ENCODE measurements at regions not wholly inside any gene's neighbourhood (a gene's known extent, or its start where the extent isn't known, plus 50 kb on each side); places are given as distances from the start of the nearest gene placed in this dataset.

DNA sequence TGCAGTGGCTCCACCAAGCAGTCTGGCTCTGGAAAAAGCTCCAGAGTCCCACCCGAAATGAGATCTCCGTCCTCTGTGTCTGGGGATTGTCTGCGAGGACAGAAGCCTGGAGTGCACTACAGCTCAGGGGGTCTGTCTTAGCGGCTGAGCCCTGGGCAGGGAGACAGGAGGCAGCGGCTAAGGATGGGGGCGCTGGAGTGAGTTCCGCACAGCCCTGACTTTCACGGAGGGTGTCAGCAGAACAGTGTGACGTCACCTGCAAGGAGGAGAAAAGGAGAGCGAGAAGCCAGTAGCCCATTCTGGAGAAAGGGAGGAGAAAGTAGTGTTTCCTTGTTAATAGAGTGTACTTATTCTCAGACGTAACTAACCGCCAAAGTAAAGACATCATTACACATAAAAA is 97.6 kb downstream of the FAM50B start:
- intact Hi-C loops (cut with DNase I; ENCODE audit: low total_unique reads), result no loop called here
- 80 to 90% (median 85%) methylated on average over 12 of the region's 12 CpGs for WGBS, 5 donors
- Histone ChIP-seq H3K27me3 (replicated peaks in 1 of 7) (peaks cover 0 to 32% (median 1%) of the 10 kb centered on the region in 7 donors), H3K27ac (no peak overlapping the region), H3K9me3 (peaks cover 0 to 10% (median 4%) of the 10 kb centered on the region in 8 donors), H3K4me1 (peaks cover 0 to 4% (median 0%) of the 10 kb centered on the region in 6 donors), H3K36me3 (no peaks in the 10 kb centered on the region), H3K4me3 (no peak overlapping the region)
- no peak for DNase-seq
- TF ChIP-seq, protein P1, sequence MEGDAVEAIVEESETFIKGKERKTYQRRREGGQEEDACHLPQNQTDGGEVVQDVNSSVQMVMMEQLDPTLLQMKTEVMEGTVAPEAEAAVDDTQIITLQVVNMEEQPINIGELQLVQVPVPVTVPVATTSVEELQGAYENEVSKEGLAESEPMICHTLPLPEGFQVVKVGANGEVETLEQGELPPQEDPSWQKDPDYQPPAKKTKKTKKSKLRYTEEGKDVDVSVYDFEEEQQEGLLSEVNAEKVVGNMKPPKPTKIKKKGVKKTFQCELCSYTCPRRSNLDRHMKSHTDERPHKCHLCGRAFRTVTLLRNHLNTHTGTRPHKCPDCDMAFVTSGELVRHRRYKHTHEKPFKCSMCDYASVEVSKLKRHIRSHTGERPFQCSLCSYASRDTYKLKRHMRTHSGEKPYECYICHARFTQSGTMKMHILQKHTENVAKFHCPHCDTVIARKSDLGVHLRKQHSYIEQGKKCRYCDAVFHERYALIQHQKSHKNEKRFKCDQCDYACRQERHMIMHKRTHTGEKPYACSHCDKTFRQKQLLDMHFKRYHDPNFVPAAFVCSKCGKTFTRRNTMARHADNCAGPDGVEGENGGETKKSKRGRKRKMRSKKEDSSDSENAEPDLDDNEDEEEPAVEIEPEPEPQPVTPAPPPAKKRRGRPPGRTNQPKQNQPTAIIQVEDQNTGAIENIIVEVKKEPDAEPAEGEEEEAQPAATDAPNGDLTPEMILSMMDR (IDR thresholded peaks at IDR 0.05 in 8 of 11, conservative IDR thresholded peaks at IDR 0.05 in 3 of 11), result no peak
- no peak for TF ChIP-seq POLR2AphosphoS5 (IDR thresholded peaks at IDR 0.05)
- no peak for TF ChIP-seq POLR2A (IDR thresholded peaks at IDR 0.05)

DNA sequence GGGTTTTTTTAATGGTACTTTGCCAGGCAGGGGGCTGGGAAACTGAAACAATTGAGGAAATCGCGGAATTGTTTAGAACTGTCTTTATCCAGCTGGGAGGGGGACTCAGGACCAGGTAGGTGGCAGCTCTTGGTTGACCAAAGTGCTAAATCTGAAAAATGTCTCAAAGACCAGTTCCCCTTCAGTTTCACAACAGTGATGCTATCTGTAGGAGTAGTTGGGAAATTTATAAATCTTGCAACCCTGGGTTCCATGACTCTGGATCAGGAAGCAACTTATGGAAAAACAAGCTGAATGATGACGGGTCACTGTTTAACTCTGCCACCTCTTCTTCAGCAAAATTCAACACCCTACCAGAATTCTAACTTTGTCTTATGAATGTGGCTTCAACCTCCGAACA is 99.7 kb downstream of the FAM50B start:
- Histone ChIP-seq H3K27me3 (replicated peaks in 1 of 7) (peaks cover 0 to 32% (median 0%) of the 10 kb centered on the region in 7 donors), H3K4me3 (no peak overlapping the region), H3K4me1 (no peaks in the 10 kb centered on the region), H3K27ac (no peak overlapping the region), H3K36me3 (no peaks in the 10 kb centered on the region), H3K9me3 (peaks cover 0 to 14% (median 4%) of the 10 kb centered on the region in 8 donors)
- DNase-seq, result no peak
- WGBS, 5 donors, result 87 to 95% (median 90%) methylated on average over 4 of the region's 4 CpGs
- intact Hi-C loops (cut with DNase I; ENCODE audit: low total_unique reads), result no loop called here
- TF ChIP-seq POLR2AphosphoS5 (IDR thresholded peaks at IDR 0.05), result no peak
- TF ChIP-seq, protein P1 (IDR thresholded peaks at IDR 0.05 in 8 of 11, conservative IDR thresholded peaks at IDR 0.05 in 3 of 11), result no peak
- no peak for TF ChIP-seq POLR2A (IDR thresholded peaks at IDR 0.05)

DNA sequence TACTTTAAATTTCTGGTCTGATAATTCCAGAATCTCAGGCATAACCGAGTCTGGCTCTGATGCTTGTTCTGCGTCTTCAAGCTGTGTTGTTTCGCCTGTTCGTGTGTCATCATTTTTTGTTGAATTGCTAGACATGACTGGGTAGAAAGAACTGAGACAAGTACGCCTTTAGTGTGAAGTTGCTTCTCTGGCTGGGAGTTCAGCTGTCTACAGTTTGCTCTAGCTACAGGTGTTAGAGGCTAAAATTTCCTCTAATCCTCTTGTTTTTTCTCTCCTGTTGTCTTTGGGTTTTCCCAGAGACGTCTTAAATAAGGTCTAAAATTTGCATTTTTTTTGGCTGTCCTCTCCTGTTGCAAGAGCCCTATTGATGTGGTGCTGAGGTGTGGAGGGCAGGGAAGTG is 100.3 kb downstream of the FAM50B start:
- intact Hi-C loops (cut with DNase I; ENCODE audit: low total_unique reads), result no loop called here

DNA sequence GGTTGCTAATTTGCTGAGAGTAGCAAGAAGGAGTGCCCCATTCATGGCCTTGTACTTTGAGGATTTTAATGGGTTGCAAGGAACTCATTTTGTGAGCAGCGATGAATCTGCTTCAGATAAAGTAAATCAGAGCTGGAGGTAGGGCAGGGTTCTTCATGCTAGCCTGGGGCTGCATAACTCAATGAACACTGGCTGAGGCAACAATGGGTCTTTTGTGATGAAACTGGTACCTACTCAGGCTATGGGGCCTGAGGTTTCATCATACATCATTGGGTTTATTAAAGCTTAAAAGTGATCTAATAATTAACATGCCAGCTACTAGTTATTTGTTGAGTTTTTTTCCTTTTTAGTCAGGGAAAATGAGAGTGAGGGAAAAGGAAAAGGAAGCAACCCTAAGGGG is 106.9 kb downstream of the FAM50B start:
- H3K27me3 ChIP-seq (replicated peaks in 1 of 7), result peaks cover 0 to 5% (median 0%) of the 10 kb centered on the region in 7 donors
- H3K4me1 ChIP-seq, result no peaks in the 10 kb centered on the region
- 95 to 100% (median 97%) methylated on average over 1 of the region's 1 CpG for WGBS, 5 donors
- DNase-seq, result no peak
- TF ChIP-seq POLR2A (IDR thresholded peaks at IDR 0.05), result no peak
- no peak for TF ChIP-seq POLR2AphosphoS5 (IDR thresholded peaks at IDR 0.05)
- TF ChIP-seq, protein P1 (IDR thresholded peaks at IDR 0.05 in 8 of 11, conservative IDR thresholded peaks at IDR 0.05 in 3 of 11), result no peak
- no peaks in the 10 kb centered on the region for H3K36me3 ChIP-seq
- no peak overlapping the region for H3K27ac ChIP-seq
- peaks cover 0 to 26% (median 16%) of the 10 kb centered on the region in 8 donors for H3K9me3 ChIP-seq
- H3K4me3 ChIP-seq, result no peak overlapping the region
- intact Hi-C loops (cut with DNase I; ENCODE audit: low total_unique reads), result no loop called here

More for the DNA sequence above, 100.3 kb downstream of the FAM50B start:
- no peaks in the 10 kb centered on the region for H3K36me3 ChIP-seq
- DNase-seq, result no peak
- H3K27ac ChIP-seq, result no peak overlapping the region
- TF ChIP-seq POLR2A (IDR thresholded peaks at IDR 0.05) (no peak), POLR2AphosphoS5 (IDR thresholded peaks at IDR 0.05) (no peak)
- TF ChIP-seq, protein P1 (IDR thresholded peaks at IDR 0.05 in 8 of 11, conservative IDR thresholded peaks at IDR 0.05 in 3 of 11), result no peak
- 84 to 92% (median 89%) methylated on average over 6 of the region's 6 CpGs for WGBS, 5 donors
- H3K4me3 ChIP-seq, result no peak overlapping the region
- H3K27me3 ChIP-seq (replicated peaks in 1 of 7), result peaks cover 0 to 32% (median 0%) of the 10 kb centered on the region in 7 donors
- no peaks in the 10 kb centered on the region for H3K4me1 ChIP-seq
- H3K9me3 ChIP-seq, result peaks cover 0 to 14% (median 4%) of the 10 kb centered on the region in 8 donors
